ENCODE measurements at regions not wholly inside any gene's neighbourhood (a gene's known extent, or its start where the extent isn't known, plus 50 kb on each side); places are given as distances from the start of the nearest gene placed in this dataset.

- no peak for DNase-seq (ENCODE audit: low read depth)
These were observed 688.4 kb downstream of the REEP3 start for GRCh38 chr10:64209561-64209960.

- DNase-seq (ENCODE audit: low read depth): no peak
These were observed 689.0 kb downstream of the REEP3 start for GRCh38 chr10:64210211-64210610.

GRCh38 chr10:64211466-64211865 is 690.3 kb downstream of the REEP3 start:
- DNase-seq (ENCODE audit: low read depth): no peak

- no peak for DNase-seq (ENCODE audit: low read depth)
These were observed 693.9 kb downstream of the REEP3 start for GRCh38 chr10:64215088-64215487.

GRCh38 chr10:64219271-64220025 is 698.2 kb downstream of the REEP3 start:
- no peak for DNase-seq (ENCODE audit: low read depth)

- DNase-seq (ENCODE audit: low read depth): no peak
These were observed 713.3 kb downstream of the REEP3 start for GRCh38 chr10:64234489-64234888.

- no peak for DNase-seq (ENCODE audit: low read depth)
These were observed 736.5 kb downstream of the REEP3 start for GRCh38 chr10:64257704-64258103.

- DNase-seq (ENCODE audit: low read depth): no peak
These were observed 739.9 kb downstream of the REEP3 start for GRCh38 chr10:64261092-64261491.

GRCh38 chr10:64261676-64262075 is 740.5 kb downstream of the REEP3 start:
- no peak for DNase-seq (ENCODE audit: low read depth)

- DNase-seq (ENCODE audit: low read depth): no peak
These were observed 744.8 kb downstream of the REEP3 start for GRCh38 chr10:64265961-64266360.

- DNase-seq (ENCODE audit: low read depth): no peak
These were observed 750.3 kb downstream of the REEP3 start for GRCh38 chr10:64271508-64271907.

GRCh38 chr10:64271983-64272382 is 750.8 kb downstream of the REEP3 start:
- no peak for DNase-seq (ENCODE audit: low read depth)

GRCh38 chr10:64275001-64275400 is 753.8 kb downstream of the REEP3 start:
- DNase-seq (ENCODE audit: low read depth): no peak

- DNase-seq (ENCODE audit: low read depth): no peak
These were observed 754.6 kb downstream of the REEP3 start for GRCh38 chr10:64275774-64276173.

- DNase-seq (ENCODE audit: low read depth): no peak
These were observed 756.3 kb downstream of the REEP3 start for GRCh38 chr10:64277536-64277935.

- no peak for DNase-seq (ENCODE audit: low read depth)
These were observed 762.4 kb downstream of the REEP3 start for GRCh38 chr10:64283621-64284020.

GRCh38 chr10:64286533-64286932 is 765.3 kb downstream of the REEP3 start:
- DNase-seq (ENCODE audit: low read depth): no peak

GRCh38 chr10:64288404-64288803 is 767.2 kb downstream of the REEP3 start:
- DNase-seq (ENCODE audit: low read depth): no peak

GRCh38 chr10:64303566-64303965 is 782.4 kb downstream of the REEP3 start:
- DNase-seq (ENCODE audit: low read depth): no peak

GRCh38 chr10:64306729-64307327 is 785.6 kb downstream of the REEP3 start:
- DNase-seq (ENCODE audit: low read depth): no peak

GRCh38 chr10:64312876-64313275 is 791.7 kb downstream of the REEP3 start:
- no peak for DNase-seq (ENCODE audit: low read depth)

GRCh38 chr10:64313967-64314366 is 792.8 kb downstream of the REEP3 start:
- no peak for DNase-seq (ENCODE audit: low read depth)

GRCh38 chr10:64316416-64316815 is 795.2 kb downstream of the REEP3 start:
- DNase-seq (ENCODE audit: low read depth): no peak

GRCh38 chr10:64316833-64317232 is 795.6 kb downstream of the REEP3 start:
- no peak for DNase-seq (ENCODE audit: low read depth)
